C4-2B (cell line): ENCODE measurements at regions not wholly inside any gene's neighbourhood (a gene's known extent, or its start where the extent isn't known, plus 50 kb on each side); places are given as distances from the start of the nearest gene placed in this dataset.

Experiments
- ZFX ChIP-seq: fragments of 450-650 bp; IDR thresholded peaks from 2 replicates; pipeline ENCODE4 v1.6.1; 2017
- TF ChIP-seq, protein P1 (sequence below): fragments of 450-650 bp; conservative IDR thresholded peaks from 2 replicates; pipeline ENCODE4 v1.5.1; 2017; ENCODE audit warnings: mild to moderate bottlenecking

DNA sequence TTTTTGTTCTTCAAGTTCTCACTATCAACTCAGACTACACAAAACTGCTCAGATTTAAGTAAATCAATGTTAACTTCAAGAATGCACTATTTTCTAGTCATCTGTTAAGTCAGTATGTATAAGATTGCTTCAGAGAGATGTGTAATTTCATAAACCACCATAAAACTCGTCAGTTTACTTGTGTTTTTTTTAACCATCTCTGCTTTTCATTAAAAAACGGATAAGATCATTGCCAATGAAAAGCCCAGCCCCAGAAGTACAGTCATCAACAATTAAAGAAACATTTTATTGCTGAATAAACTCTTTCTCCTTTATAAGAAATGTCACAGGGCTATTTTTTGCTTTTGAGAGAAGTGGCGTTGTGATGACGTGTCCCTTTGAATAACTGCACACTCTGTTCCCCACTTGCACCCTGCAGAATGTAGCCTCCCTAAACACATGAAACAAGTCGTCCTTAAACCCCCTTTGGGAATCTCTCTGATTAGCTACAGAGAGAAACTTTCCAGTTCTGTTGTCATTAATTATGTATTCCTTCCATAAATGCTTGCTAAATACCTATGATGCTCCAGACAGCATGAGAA is 202.7 kb upstream of the FOXD3 start:
- TF ChIP-seq, protein P1, sequence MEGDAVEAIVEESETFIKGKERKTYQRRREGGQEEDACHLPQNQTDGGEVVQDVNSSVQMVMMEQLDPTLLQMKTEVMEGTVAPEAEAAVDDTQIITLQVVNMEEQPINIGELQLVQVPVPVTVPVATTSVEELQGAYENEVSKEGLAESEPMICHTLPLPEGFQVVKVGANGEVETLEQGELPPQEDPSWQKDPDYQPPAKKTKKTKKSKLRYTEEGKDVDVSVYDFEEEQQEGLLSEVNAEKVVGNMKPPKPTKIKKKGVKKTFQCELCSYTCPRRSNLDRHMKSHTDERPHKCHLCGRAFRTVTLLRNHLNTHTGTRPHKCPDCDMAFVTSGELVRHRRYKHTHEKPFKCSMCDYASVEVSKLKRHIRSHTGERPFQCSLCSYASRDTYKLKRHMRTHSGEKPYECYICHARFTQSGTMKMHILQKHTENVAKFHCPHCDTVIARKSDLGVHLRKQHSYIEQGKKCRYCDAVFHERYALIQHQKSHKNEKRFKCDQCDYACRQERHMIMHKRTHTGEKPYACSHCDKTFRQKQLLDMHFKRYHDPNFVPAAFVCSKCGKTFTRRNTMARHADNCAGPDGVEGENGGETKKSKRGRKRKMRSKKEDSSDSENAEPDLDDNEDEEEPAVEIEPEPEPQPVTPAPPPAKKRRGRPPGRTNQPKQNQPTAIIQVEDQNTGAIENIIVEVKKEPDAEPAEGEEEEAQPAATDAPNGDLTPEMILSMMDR = no peak
- TF ChIP-seq ZFX = no peak
